ENCODE measurements at regions not wholly inside any gene's neighbourhood (a gene's known extent, or its start where the extent isn't known, plus 50 kb on each side); places are given as distances from the start of the nearest gene placed in this dataset.
"Not testable (repeated sequence)": the region's sequence is repeated elsewhere in the genome, so short reads cannot be mapped to it uniquely, and the experiment has no call there.

DNA sequence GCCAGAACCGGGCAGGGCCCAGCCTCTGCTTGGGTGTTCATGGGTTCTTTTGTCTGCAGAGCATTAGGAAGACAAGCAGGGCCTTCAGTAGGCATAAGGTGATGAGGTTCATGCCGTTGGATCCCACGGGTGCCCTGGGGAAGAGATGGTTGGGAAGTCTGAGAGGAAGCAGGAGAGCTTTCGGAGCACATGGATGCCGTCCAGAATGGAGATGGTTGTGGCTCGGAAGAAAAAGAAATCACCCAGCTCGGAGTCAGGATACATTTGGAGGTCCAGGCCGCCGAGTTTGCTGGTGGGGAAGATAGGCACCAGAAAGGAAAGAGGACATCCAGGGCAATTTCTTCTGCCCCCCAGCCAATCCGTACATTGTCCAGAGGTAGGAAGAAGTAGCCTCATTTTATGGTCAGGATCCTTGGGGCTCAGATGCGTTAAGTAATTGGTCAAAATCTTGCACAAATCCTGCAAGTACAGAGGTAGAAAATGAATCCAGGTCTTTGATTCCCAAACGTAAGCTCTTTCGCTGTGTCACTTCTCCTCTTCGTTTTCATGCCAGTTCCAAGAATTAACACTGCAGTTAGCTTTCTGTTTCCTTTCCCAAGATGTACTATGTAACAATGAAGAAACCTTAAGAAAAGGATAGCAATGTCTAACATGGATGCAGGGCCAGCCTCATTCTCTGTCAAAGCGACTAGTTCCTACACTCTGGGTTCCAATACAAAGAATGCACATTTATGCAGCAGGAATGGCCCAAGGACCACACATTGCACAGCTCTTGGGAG lies 147.8 kb upstream of the KLF6 start:
- DNase-seq (no peak), ATAC-seq (no peak)
- Mint-ChIP-seq H3K27ac (no peak overlapping the region), H3K36me3 (ENCODE audit: low read depth) (peaks cover 9% of the 10 kb centered on the region), H3K4me3 (no peak overlapping the region), H3K27me3 (no peaks in the 10 kb centered on the region), H3K4me1 (peaks cover 30% of the 10 kb centered on the region)
- no peaks in the 10 kb centered on the region for H3K9me3 ChIP-seq (ENCODE audit: control insufficient read depth, low read length, poor library complexity, severe bottlenecking)

DNA sequence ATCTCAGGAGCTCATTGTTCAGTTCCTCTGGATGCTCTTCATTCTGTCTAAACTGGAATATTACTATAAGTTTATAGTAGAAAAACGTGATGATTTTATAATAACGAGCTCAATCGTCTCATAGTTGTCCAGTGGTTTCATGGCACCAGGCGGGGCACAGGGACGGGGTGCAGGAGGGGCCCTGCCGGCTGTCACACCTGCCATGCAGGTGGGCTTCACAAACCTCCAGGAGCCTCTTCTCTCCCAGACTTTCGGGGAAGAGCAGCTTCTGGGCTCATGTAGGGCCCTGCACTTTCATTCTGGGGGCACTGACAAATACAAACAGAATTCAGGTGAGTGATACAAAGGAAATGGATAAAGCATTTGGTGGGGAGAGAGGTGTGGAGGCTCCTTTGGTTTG lies 146.9 kb upstream of the KLF6 start:
- Mint-ChIP-seq H3K27me3 (no peaks in the 10 kb centered on the region), H3K4me3 (no peak overlapping the region), H3K36me3 (ENCODE audit: low read depth) (peaks cover 6% of the 10 kb centered on the region), H3K27ac (no peak overlapping the region), H3K4me1 (peaks cover 30% of the 10 kb centered on the region)
- no peaks in the 10 kb centered on the region for H3K9me3 ChIP-seq (ENCODE audit: control insufficient read depth, low read length, poor library complexity, severe bottlenecking)
- no peak for DNase-seq
- ATAC-seq, result no peak

GRCh38 chr10:3931224-3931623 lies 146.2 kb upstream of the KLF6 start:
- H3K27me3 Mint-ChIP-seq, result no peaks in the 10 kb centered on the region
- DNase-seq (no peak), ATAC-seq (no peak)
- peaks cover 30% of the 10 kb centered on the region for H3K4me1 Mint-ChIP-seq
- H3K27ac Mint-ChIP-seq, result peak overlapping the region; percentile 69
- H3K36me3 Mint-ChIP-seq (ENCODE audit: low read depth), result peaks cover 6% of the 10 kb centered on the region
- no peak overlapping the region for H3K4me3 Mint-ChIP-seq
- H3K9me3 ChIP-seq (ENCODE audit: control insufficient read depth, low read length, poor library complexity, severe bottlenecking), result no peaks in the 10 kb centered on the region

- H3K4me1 Mint-ChIP-seq, result peaks cover 7% of the 10 kb centered on the region
- H3K27ac Mint-ChIP-seq, result no peak overlapping the region
- no peak for ATAC-seq
- H3K27me3 Mint-ChIP-seq, result no peaks in the 10 kb centered on the region
- H3K9me3 ChIP-seq (ENCODE audit: control insufficient read depth, low read length, poor library complexity, severe bottlenecking), result no peaks in the 10 kb centered on the region
- DNase-seq, result no peak
- peak overlapping the region; percentile 15 for H3K4me3 Mint-ChIP-seq
- H3K36me3 Mint-ChIP-seq (ENCODE audit: low read depth), result no peaks in the 10 kb centered on the region
Measured at GRCh38 chr10:3928569-3928968, 143.6 kb upstream of the KLF6 start.

GRCh38 chr10:3928078-3928477 lies 143.1 kb upstream of the KLF6 start:
- no peaks in the 10 kb centered on the region for H3K36me3 Mint-ChIP-seq (ENCODE audit: low read depth)
- no peak overlapping the region for H3K4me3 Mint-ChIP-seq
- H3K9me3 ChIP-seq (ENCODE audit: control insufficient read depth, low read length, poor library complexity, severe bottlenecking), result no peaks in the 10 kb centered on the region
- DNase-seq (no peak), ATAC-seq (no peak)
- H3K4me1 Mint-ChIP-seq, result peaks cover 8% of the 10 kb centered on the region
- H3K27ac Mint-ChIP-seq, result no peak overlapping the region
- H3K27me3 Mint-ChIP-seq, result no peaks in the 10 kb centered on the region

- Mint-ChIP-seq H3K27ac (peak overlapping the region; percentile 14), H3K27me3 (no peaks in the 10 kb centered on the region), H3K4me1 (peaks cover 6% of the 10 kb centered on the region), H3K4me3 (no peak overlapping the region), H3K36me3 (ENCODE audit: low read depth) (no peaks in the 10 kb centered on the region)
- ATAC-seq (no peak), DNase-seq (no peak)
- H3K9me3 ChIP-seq (ENCODE audit: control insufficient read depth, low read length, poor library complexity, severe bottlenecking), result no peaks in the 10 kb centered on the region
Measured at GRCh38 chr10:3926675-3927525, 141.9 kb upstream of the KLF6 start.

DNA sequence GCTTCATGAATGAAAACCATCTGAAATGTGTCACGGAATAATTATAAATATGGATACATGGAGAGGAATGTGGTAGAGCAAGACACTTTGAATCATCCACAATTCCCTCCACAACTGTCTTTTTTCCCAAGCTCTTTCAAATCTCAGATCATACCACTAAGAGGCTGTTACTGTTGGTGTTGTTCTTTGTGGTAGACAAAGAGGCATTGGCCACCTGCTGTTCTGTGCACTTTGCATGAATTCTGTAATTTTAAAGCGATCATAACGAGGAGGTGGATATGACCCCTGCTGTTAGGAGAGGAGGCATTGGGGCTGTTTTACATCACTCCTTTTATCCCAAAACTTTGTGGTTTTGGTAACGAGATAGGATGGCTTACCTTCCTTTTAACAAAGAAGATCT lies 141.2 kb upstream of the KLF6 start:
- H3K4me3 Mint-ChIP-seq, result no peak overlapping the region
- H3K27ac Mint-ChIP-seq, result no peak overlapping the region
- no peaks in the 10 kb centered on the region for H3K9me3 ChIP-seq (ENCODE audit: control insufficient read depth, low read length, poor library complexity, severe bottlenecking)
- ATAC-seq, result no peak
- peaks cover 8% of the 10 kb centered on the region for H3K4me1 Mint-ChIP-seq
- H3K36me3 Mint-ChIP-seq (ENCODE audit: low read depth), result no peaks in the 10 kb centered on the region
- DNase-seq, result no peak
- no peaks in the 10 kb centered on the region for H3K27me3 Mint-ChIP-seq

DNA sequence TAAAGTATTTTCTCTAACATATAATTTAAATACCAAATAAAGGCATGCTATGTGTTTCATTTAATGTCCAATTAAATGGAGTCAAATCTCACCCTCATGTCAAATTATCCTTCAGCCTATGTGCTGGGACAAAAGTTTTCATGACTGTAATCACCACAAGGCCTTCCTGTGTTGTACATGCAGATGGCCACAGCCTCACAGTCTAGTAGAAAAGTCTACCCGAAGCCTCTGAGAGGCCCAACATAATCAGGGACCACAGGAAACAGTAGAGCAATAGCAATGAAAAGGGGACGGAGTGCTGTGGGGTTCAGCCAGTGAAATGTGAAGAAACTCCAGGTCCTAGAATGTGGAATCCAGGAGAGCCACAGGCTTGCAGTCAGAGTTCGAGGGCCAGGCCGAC lies 140.2 kb upstream of the KLF6 start:
- H3K9me3 ChIP-seq (ENCODE audit: control insufficient read depth, low read length, poor library complexity, severe bottlenecking), result no peaks in the 10 kb centered on the region

GRCh38 chr10:3924344-3924743 lies 139.3 kb upstream of the KLF6 start:
- no peak overlapping the region for H3K4me3 Mint-ChIP-seq
- peaks cover 2% of the 10 kb centered on the region for H3K36me3 Mint-ChIP-seq (ENCODE audit: low read depth)
- H3K4me1 Mint-ChIP-seq, result peaks cover 6% of the 10 kb centered on the region
- H3K9me3 ChIP-seq (ENCODE audit: control insufficient read depth, low read length, poor library complexity, severe bottlenecking), result no peaks in the 10 kb centered on the region
- ATAC-seq (no peak), DNase-seq (no peak)
- no peaks in the 10 kb centered on the region for H3K27me3 Mint-ChIP-seq
- H3K27ac Mint-ChIP-seq, result no peak overlapping the region

More for the DNA sequence above, 140.2 kb upstream of the KLF6 start:
- ATAC-seq (no peak), DNase-seq (no peak)
- H3K4me3 Mint-ChIP-seq, result peak overlapping the region; percentile 49
- H3K36me3 Mint-ChIP-seq (ENCODE audit: low read depth), result peaks cover 2% of the 10 kb centered on the region
- H3K4me1 Mint-ChIP-seq, result peaks cover 8% of the 10 kb centered on the region
- H3K27me3 Mint-ChIP-seq, result no peaks in the 10 kb centered on the region
- peak overlapping the region; percentile 62 for H3K27ac Mint-ChIP-seq

DNA sequence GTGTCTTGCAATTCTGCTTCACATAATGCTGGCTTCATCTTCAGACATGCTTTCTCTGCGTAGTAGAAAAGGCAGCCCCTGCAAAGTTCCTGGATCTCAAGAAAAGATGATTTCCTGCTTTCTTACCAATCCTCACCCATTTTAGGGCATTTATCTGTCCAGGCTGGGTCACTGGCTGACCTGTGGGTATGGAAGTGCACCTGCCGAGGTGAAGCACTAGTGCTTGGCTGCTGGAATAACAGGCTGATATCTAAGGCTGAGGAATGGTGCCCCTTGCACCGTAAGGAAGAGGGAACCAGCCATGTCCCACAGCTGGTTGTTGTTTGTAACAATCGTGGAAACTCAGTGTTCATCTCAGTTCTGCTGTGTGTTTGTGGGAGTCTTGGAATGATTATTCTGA lies 138.0 kb upstream of the KLF6 start:
- H3K9me3 ChIP-seq (ENCODE audit: control insufficient read depth, low read length, poor library complexity, severe bottlenecking), result no peaks in the 10 kb centered on the region
- Mint-ChIP-seq H3K36me3 (ENCODE audit: low read depth) (peaks cover 2% of the 10 kb centered on the region), H3K27me3 (no peaks in the 10 kb centered on the region), H3K27ac (peak overlapping the region; percentile 27), H3K4me1 (peaks cover 6% of the 10 kb centered on the region), H3K4me3 (no peak overlapping the region)
- no peak for ATAC-seq
- no peak for DNase-seq

DNA sequence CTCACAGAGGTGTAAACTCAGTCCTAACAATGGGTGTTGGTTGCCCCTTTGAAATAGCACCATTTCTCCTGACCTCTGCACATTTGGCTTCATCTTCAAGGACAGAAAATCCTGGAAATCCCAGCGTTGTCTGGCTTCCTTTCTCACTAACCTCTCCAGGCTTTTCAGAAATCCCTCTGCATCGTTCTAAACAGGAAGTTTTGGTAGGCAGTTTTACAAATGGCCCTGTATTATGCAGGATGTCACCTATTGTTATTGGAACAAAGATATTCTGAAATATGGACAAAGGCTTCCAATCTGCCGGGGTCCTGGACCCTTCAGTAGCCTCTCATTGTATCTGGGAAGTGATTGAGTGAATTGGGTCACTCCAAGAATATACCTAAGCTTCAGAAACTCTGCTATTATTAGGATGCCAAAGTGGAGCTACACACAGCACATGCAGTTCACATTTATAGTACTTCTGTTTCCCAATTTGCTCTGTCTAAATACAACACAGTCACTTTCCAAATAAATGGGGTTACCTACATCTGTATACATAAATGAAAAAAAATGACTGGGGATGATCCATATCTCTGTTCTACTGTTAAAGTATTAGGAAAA lies 134.8 kb upstream of the KLF6 start:
- Mint-ChIP-seq H3K27ac (no peak overlapping the region), H3K36me3 (ENCODE audit: low read depth) (peaks cover 2% of the 10 kb centered on the region), H3K27me3 (no peaks in the 10 kb centered on the region), H3K4me3 (no peak overlapping the region), H3K4me1 (peaks cover 8% of the 10 kb centered on the region)
- DNase-seq (no peak), ATAC-seq (no peak)
- H3K9me3 ChIP-seq (ENCODE audit: control insufficient read depth, low read length, poor library complexity, severe bottlenecking), result no peaks in the 10 kb centered on the region

- not testable (repeated sequence) for H3K36me3 Mint-ChIP-seq (ENCODE audit: low read depth); H3K27ac Mint-ChIP-seq; H3K4me3 Mint-ChIP-seq; ATAC-seq; DNase-seq; H3K27me3 Mint-ChIP-seq; H3K9me3 ChIP-seq (ENCODE audit: control insufficient read depth, low read length, poor library complexity, severe bottlenecking); H3K4me1 Mint-ChIP-seq
Measured at GRCh38 chr10:3917392-3917791, 132.4 kb upstream of the KLF6 start.

DNA sequence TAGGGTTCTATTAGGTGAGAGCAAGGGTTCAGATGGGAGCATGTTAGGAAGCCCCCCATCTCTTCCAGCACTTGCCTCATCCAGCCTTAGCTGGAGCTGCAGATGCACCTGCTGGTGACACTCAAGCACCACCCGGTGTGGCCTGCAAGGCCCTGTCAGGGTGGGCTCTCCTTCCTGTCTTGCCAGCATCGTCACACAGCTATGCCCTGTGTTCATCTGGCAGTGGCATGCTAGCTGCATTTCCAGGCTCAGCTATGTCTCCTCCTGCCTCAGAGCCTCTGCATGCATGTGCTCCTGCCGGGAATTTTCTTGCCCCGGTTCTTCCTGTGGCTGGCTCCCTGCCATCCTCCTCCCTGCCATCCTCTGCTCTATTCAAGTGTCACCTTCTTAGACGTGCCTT lies 129.7 kb upstream of the KLF6 start:
- Mint-ChIP-seq H3K4me3 (no peak overlapping the region), H3K27ac (no peak overlapping the region), H3K4me1 (peaks cover 2% of the 10 kb centered on the region), H3K27me3 (no peaks in the 10 kb centered on the region), H3K36me3 (ENCODE audit: low read depth) (peaks cover 4% of the 10 kb centered on the region)
- no peaks in the 10 kb centered on the region for H3K9me3 ChIP-seq (ENCODE audit: control insufficient read depth, low read length, poor library complexity, severe bottlenecking)
- ATAC-seq (no peak), DNase-seq (no peak)
